ENCODE measurements at regions not wholly inside any gene's neighbourhood (a gene's known extent, or its start where the extent isn't known, plus 50 kb on each side); places are given as distances from the start of the nearest gene placed in this dataset.
A peak's percentile ranks its signal among the peaks of the same experiment; 100 is the strongest.

GRCh38 chr2:2639251-2640139, 308.4 kb upstream of the MYT1L start:
- no peaks in the 10 kb centered on the region for H3K27me3 ChIP-seq (ENCODE audit: control insufficient read depth in 1 of 2, insufficient read depth in 2 of 2, low read length in 2 of 2)
- H3K9me3 ChIP-seq (ENCODE audit: low read length), result no peaks in the 10 kb centered on the region
- H3K9ac ChIP-seq (ENCODE audit: low read length), result no peak overlapping the region
- no peaks in the 10 kb centered on the region for H3K36me3 ChIP-seq (ENCODE audit: insufficient read depth, low read length)
- no peak overlapping the region for H3K27ac ChIP-seq (ENCODE audit: low read depth, low read length)
- H3K4me3 ChIP-seq (ENCODE audit: low read depth in 1 of 2, low read length in 2 of 2), result no peak overlapping the region
- H3K4me1 ChIP-seq (ENCODE audit: insufficient read depth, low read length), result no peaks in the 10 kb centered on the region

GRCh38 chr2:2638547-2639220, 307.6 kb upstream of the MYT1L start:
- no peaks in the 10 kb centered on the region for H3K27me3 ChIP-seq (ENCODE audit: control insufficient read depth in 1 of 2, insufficient read depth in 2 of 2, low read length in 2 of 2)

DNA sequence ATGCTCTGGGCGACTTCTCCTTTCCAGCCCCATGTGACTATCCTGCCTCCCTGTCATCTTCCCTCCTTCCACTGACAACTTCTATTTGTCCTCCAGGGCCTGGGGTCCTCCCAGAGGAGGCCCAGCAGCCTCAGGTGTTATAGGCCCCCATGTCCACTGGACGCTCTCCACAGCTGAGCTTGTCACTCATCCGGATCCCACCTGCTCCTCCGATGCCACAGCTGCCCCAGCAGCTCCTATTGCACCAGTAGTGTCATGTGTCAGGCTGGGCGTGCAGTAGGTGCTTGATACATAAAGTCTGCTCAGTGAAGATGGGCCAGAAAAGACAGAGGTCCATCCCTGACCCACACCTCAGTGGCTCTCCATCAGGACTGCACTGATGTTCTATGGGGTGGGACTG, 305.7 kb upstream of the MYT1L start:
- H3K4me3 ChIP-seq (ENCODE audit: low read depth in 1 of 2, low read length in 2 of 2), result no peak overlapping the region
- no peaks in the 10 kb centered on the region for H3K9me3 ChIP-seq (ENCODE audit: low read length)
- H3K27me3 ChIP-seq (ENCODE audit: control insufficient read depth in 1 of 2, insufficient read depth in 2 of 2, low read length in 2 of 2), result no peaks in the 10 kb centered on the region
- no peaks in the 10 kb centered on the region for H3K36me3 ChIP-seq (ENCODE audit: insufficient read depth, low read length)
- H3K9ac ChIP-seq (ENCODE audit: low read length), result no peak overlapping the region
- no peaks in the 10 kb centered on the region for H3K4me1 ChIP-seq (ENCODE audit: insufficient read depth, low read length)
- H3K27ac ChIP-seq (ENCODE audit: low read depth, low read length), result no peak overlapping the region

More at GRCh38 chr2:2638547-2639220, 307.6 kb upstream of the MYT1L start:
- Histone ChIP-seq H3K4me3 (ENCODE audit: low read depth in 1 of 2, low read length in 2 of 2) (no peak overlapping the region), H3K27ac (ENCODE audit: low read depth, low read length) (no peak overlapping the region), H3K36me3 (ENCODE audit: insufficient read depth, low read length) (no peaks in the 10 kb centered on the region), H3K9me3 (ENCODE audit: low read length) (no peaks in the 10 kb centered on the region), H3K4me1 (ENCODE audit: insufficient read depth, low read length) (no peaks in the 10 kb centered on the region), H3K9ac (ENCODE audit: low read length) (no peak overlapping the region)

- H3K27me3 ChIP-seq (ENCODE audit: control insufficient read depth in 1 of 2, insufficient read depth in 2 of 2, low read length in 2 of 2), result no peaks in the 10 kb centered on the region
- no peak overlapping the region for H3K27ac ChIP-seq (ENCODE audit: low read depth, low read length)
- H3K9ac ChIP-seq (ENCODE audit: low read length), result no peak overlapping the region
- H3K36me3 ChIP-seq (ENCODE audit: insufficient read depth, low read length), result no peaks in the 10 kb centered on the region
- H3K9me3 ChIP-seq (ENCODE audit: low read length), result no peaks in the 10 kb centered on the region
- H3K4me1 ChIP-seq (ENCODE audit: insufficient read depth, low read length), result no peaks in the 10 kb centered on the region
- H3K4me3 ChIP-seq (ENCODE audit: low read depth in 1 of 2, low read length in 2 of 2), result no peak overlapping the region
These were observed 304.0 kb upstream of the MYT1L start for GRCh38 chr2:2635025-2635528.

DNA sequence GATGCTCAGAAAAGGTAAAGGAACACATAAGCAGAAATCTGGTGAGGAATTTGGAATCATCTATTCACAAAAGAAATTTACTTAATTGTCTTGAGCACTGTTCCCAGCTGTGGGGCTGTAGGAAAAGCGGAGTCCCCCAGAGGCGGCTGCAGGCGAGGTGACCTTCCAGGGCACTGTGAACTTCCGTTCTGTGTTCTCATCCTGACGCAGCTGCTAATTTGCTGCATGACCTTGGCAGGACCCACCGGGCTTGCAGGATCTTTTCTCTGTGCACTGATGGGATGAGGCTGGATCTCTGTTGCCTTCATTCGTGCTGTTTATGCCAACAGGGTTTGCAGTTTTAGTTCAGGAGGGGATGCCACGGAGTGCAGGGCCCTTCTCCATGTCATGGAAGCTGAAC, 301.9 kb upstream of the MYT1L start:
- Histone ChIP-seq H3K4me3 (ENCODE audit: low read depth in 1 of 2, low read length in 2 of 2) (no peak overlapping the region), H3K9me3 (ENCODE audit: low read length) (no peaks in the 10 kb centered on the region), H3K27ac (ENCODE audit: low read depth, low read length) (no peak overlapping the region), H3K9ac (ENCODE audit: low read length) (no peak overlapping the region), H3K4me1 (ENCODE audit: insufficient read depth, low read length) (no peaks in the 10 kb centered on the region), H3K27me3 (ENCODE audit: control insufficient read depth in 1 of 2, insufficient read depth in 2 of 2, low read length in 2 of 2) (no peaks in the 10 kb centered on the region), H3K36me3 (ENCODE audit: insufficient read depth, low read length) (no peaks in the 10 kb centered on the region)

GRCh38 chr2:2623939-2624338, 292.9 kb upstream of the MYT1L start:
- H3K27ac ChIP-seq (ENCODE audit: low read depth, low read length), result no peak overlapping the region
- H3K9me3 ChIP-seq (ENCODE audit: low read length), result no peaks in the 10 kb centered on the region
- no peaks in the 10 kb centered on the region for H3K36me3 ChIP-seq (ENCODE audit: insufficient read depth, low read length)
- no peaks in the 10 kb centered on the region for H3K4me1 ChIP-seq (ENCODE audit: insufficient read depth, low read length)
- H3K4me3 ChIP-seq (ENCODE audit: low read depth in 1 of 2, low read length in 2 of 2), result no peak overlapping the region
- H3K9ac ChIP-seq (ENCODE audit: low read length), result no peak overlapping the region
- H3K27me3 ChIP-seq (ENCODE audit: control insufficient read depth in 1 of 2, insufficient read depth in 2 of 2, low read length in 2 of 2), result no peaks in the 10 kb centered on the region

DNA sequence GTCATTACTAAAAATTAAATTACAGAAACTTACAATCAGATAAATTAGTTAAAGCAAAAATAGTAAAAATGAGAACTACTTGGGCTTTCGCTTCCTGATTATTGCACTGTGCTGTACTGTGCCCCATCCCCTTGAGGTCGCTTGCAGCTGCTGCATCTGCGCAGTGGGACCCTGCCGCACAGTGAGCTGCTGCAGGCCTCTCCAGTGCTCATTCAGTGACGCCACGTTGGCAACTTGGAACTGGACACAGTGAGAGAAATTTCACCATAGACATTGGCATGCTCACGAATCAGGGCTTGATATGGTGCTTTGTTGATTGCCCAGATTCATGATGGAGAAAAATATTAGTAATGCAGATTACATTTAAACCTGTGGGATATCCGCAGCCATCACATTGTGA, 290.8 kb upstream of the MYT1L start:
- Histone ChIP-seq H3K27ac (ENCODE audit: low read depth, low read length) (no peak overlapping the region), H3K36me3 (ENCODE audit: insufficient read depth, low read length) (no peaks in the 10 kb centered on the region), H3K9ac (ENCODE audit: low read length) (no peak overlapping the region), H3K27me3 (ENCODE audit: control insufficient read depth in 1 of 2, insufficient read depth in 2 of 2, low read length in 2 of 2) (no peaks in the 10 kb centered on the region), H3K4me1 (ENCODE audit: insufficient read depth, low read length) (no peaks in the 10 kb centered on the region), H3K4me3 (ENCODE audit: low read depth in 1 of 2, low read length in 2 of 2) (no peak overlapping the region), H3K9me3 (ENCODE audit: low read length) (no peaks in the 10 kb centered on the region)

DNA sequence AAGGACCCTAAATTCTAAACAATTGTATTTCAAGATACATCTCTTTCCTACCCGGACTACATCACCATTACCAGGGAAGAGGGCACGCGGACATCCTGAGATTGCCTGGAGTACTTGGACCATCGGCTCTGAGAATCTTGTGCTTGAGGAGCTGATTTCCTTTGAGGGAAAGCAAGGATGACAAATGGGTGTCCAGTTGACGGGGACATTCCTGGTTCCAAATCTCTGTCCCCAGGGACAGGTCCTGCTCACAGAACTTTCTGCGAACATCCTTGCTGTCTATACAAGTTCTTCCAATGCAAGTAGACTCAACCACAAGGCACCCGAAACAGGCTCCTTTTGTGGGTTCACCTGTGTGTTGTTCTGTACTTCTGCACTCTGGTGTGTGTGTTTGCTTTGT, 289.5 kb upstream of the MYT1L start:
- Histone ChIP-seq H3K27ac (ENCODE audit: low read depth, low read length) (no peak overlapping the region), H3K36me3 (ENCODE audit: insufficient read depth, low read length) (no peaks in the 10 kb centered on the region), H3K9me3 (ENCODE audit: low read length) (no peaks in the 10 kb centered on the region), H3K4me1 (ENCODE audit: insufficient read depth, low read length) (no peaks in the 10 kb centered on the region), H3K27me3 (ENCODE audit: control insufficient read depth in 1 of 2, insufficient read depth in 2 of 2, low read length in 2 of 2) (no peaks in the 10 kb centered on the region), H3K9ac (ENCODE audit: low read length) (no peak overlapping the region), H3K4me3 (ENCODE audit: low read depth in 1 of 2, low read length in 2 of 2) (no peak overlapping the region)

GRCh38 chr2:2619995-2620394, 288.9 kb upstream of the MYT1L start:
- no peaks in the 10 kb centered on the region for H3K27me3 ChIP-seq (ENCODE audit: control insufficient read depth in 1 of 2, insufficient read depth in 2 of 2, low read length in 2 of 2)
- H3K4me3 ChIP-seq (ENCODE audit: low read depth in 1 of 2, low read length in 2 of 2), result no peak overlapping the region
- H3K9ac ChIP-seq (ENCODE audit: low read length), result no peak overlapping the region
- H3K27ac ChIP-seq (ENCODE audit: low read depth, low read length), result no peak overlapping the region
- no peaks in the 10 kb centered on the region for H3K4me1 ChIP-seq (ENCODE audit: insufficient read depth, low read length)
- no peaks in the 10 kb centered on the region for H3K36me3 ChIP-seq (ENCODE audit: insufficient read depth, low read length)
- H3K9me3 ChIP-seq (ENCODE audit: low read length), result no peaks in the 10 kb centered on the region

DNA sequence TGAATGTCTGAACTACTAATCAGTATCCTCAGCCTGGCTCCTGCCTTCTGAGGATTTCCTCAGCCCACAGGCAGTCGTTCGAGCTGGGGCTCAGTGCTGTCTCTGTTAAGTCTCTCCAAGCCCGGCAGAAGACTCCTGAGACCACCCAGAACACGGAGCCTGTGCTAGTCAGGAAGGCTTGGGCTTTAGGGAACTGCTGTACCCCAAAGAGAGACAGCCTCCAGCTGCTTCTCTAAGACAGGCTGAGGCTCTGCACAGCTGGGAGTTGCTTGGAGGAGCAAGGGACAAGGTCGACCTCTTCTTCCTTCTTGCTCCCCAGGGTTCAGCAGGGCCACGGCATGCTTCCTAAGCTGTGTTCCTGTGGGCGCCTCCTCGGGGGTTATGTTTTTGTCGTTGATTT, 283.4 kb upstream of the MYT1L start:
- Histone ChIP-seq H3K4me1 (ENCODE audit: insufficient read depth, low read length) (no peaks in the 10 kb centered on the region), H3K9ac (ENCODE audit: low read length) (no peak overlapping the region), H3K27ac (ENCODE audit: low read depth, low read length) (no peak overlapping the region), H3K36me3 (ENCODE audit: insufficient read depth, low read length) (no peaks in the 10 kb centered on the region), H3K27me3 (ENCODE audit: control insufficient read depth in 1 of 2, insufficient read depth in 2 of 2, low read length in 2 of 2) (no peaks in the 10 kb centered on the region), H3K4me3 (ENCODE audit: low read depth in 1 of 2, low read length in 2 of 2) (no peak overlapping the region), H3K9me3 (ENCODE audit: low read length) (no peaks in the 10 kb centered on the region)

- peak overlapping the region; percentile 52 to 60 for H3K4me3 ChIP-seq (ENCODE audit: low read depth in 1 of 2, low read length in 2 of 2)
These were observed 282.5 kb upstream of the MYT1L start for GRCh38 chr2:2613279-2614199.

More at GRCh38 chr2:2613279-2614199, 282.5 kb upstream of the MYT1L start:
- Histone ChIP-seq H3K27me3 (ENCODE audit: control insufficient read depth in 1 of 2, insufficient read depth in 2 of 2, low read length in 2 of 2) (no peaks in the 10 kb centered on the region), H3K4me1 (ENCODE audit: insufficient read depth, low read length) (no peaks in the 10 kb centered on the region), H3K36me3 (ENCODE audit: insufficient read depth, low read length) (no peaks in the 10 kb centered on the region), H3K9ac (ENCODE audit: low read length) (no peak overlapping the region), H3K27ac (ENCODE audit: low read depth, low read length) (peak overlapping the region; percentile 49), H3K9me3 (ENCODE audit: low read length) (no peaks in the 10 kb centered on the region)

All from muscle layer of colon (tissue), 2 donors.